Fibroblast of pulmonary artery (primary cell): ENCODE measurements at regions not wholly inside any gene's neighbourhood (a gene's known extent, or its start where the extent isn't known, plus 50 kb on each side); places are given as distances from the start of the nearest gene placed in this dataset.
"Not testable (repeated sequence)": the region's sequence is repeated elsewhere in the genome, so short reads cannot be mapped to it uniquely, and the experiment has no call there.

ENCODE experiments used
- DNase-seq: peaks from one replicate; pipeline ENCODE4 v3.0.0-alpha.2; 2010; ENCODE audit warnings: low read depth
- H3K4me3 ChIP-seq: replicated peaks from 2 replicates; pipeline ENCODE4 v1.5.1; 2011; ENCODE audit warnings: low read depth, mild to moderate bottlenecking, control low read depth, low read length, moderate library complexity
- CTCF ChIP-seq: IDR thresholded peaks from 2 replicates; pipeline ENCODE4 v1.5.1; 2011; ENCODE audit warnings: mild to moderate bottlenecking, control low read depth, low read length, inconsistent platforms; ENCODE audit errors: missing control alignments

GRCh38 chr3:18216996-18217395 lies 208.1 kb downstream of the SATB1 start:
- DNase-seq, result no peak
- TF ChIP-seq CTCF, result no peak
- no peak overlapping the region for H3K4me3 ChIP-seq

- no peak for DNase-seq
- no peak overlapping the region for H3K4me3 ChIP-seq
- TF ChIP-seq CTCF, result no peak
Measured at GRCh38 chr3:18215639-18216038, 209.5 kb downstream of the SATB1 start.

GRCh38 chr3:18211116-18211515 lies 214.0 kb downstream of the SATB1 start:
- no peak overlapping the region for H3K4me3 ChIP-seq
- TF ChIP-seq CTCF, result no peak
- DNase-seq, result no peak

GRCh38 chr3:18208856-18209255 lies 216.3 kb downstream of the SATB1 start:
- TF ChIP-seq CTCF, result no peak
- DNase-seq, result no peak
- no peak overlapping the region for H3K4me3 ChIP-seq

- no peak for DNase-seq
- no peak for TF ChIP-seq CTCF
- no peak overlapping the region for H3K4me3 ChIP-seq
Measured at GRCh38 chr3:18208091-18208490, 217.0 kb downstream of the SATB1 start.

- H3K4me3 ChIP-seq, result no peak overlapping the region
- no peak for TF ChIP-seq CTCF
- no peak for DNase-seq
Measured at GRCh38 chr3:18207226-18207625, 217.9 kb downstream of the SATB1 start.

GRCh38 chr3:18205701-18206100 lies 219.4 kb downstream of the SATB1 start:
- DNase-seq, H3K4me3 ChIP-seq: not testable (repeated sequence)

- TF ChIP-seq CTCF, result no peak
- H3K4me3 ChIP-seq, result no peak overlapping the region
- no peak for DNase-seq
Measured at GRCh38 chr3:18201315-18201714, 223.8 kb downstream of the SATB1 start.
